ENCODE measurements at regions not wholly inside any gene's neighbourhood (a gene's known extent, or its start where the extent isn't known, plus 50 kb on each side); places are given as distances from the start of the nearest gene placed in this dataset.
"Not testable (repeated sequence)": the region's sequence is repeated elsewhere in the genome, so short reads cannot be mapped to it uniquely, and the experiment has no call there.

DNA sequence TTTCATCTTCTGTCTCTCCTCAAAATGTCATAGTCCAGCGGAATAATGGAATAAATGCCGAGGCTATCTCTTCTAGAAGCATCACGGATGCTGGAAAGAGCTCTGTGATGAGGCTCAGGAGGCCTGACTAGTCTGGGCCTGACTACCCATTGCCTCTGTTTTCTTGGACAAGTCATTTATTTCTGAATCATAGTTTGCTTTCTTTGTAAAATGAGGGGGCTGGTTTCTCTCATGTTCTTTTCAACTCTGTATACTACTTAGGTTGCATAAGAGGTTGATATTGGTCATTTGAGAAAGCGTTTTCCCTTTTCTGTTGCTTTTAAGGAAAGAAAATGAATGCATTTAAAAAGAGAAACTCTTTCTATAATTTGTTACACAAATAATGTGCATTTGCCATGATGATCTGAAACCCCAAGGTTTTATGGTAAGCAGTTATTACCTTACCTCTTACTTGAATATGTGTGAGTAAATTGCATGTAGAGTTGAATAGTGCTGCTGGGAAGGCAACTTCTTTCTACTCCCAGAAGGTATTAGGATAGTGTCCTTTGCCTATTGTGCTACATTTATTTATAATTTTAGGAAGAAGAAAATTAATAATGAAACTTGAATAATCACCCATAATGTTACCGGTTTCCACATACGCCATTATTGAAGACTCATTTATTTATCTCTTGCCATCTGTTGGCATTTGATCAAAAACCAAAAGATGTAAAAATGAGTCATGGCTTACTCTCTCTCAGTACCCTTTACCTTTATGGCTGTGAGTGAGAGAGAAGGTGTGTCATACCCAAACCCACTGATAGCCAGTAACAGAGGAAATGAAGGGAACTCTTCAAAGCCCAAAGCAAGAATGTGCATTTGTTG, 179.1 kb downstream of the FASLG start:
- Histone ChIP-seq H3K4me3 (ENCODE audit: low read depth, low read length) (no peak overlapping the region), H3K36me3 (ENCODE audit: insufficient read depth, low read length) (no peaks in the 10 kb centered on the region), H3K4me1 (ENCODE audit: control insufficient read depth, insufficient read depth, low read length, unreplicated experiment) (peaks cover 12% of the 10 kb centered on the region), H3K79me2 (ENCODE audit: control insufficient read depth, insufficient read depth, low read length, unreplicated experiment) (no peaks in the 10 kb centered on the region), H3K27me3 (ENCODE audit: insufficient read depth, low read length) (no peaks in the 10 kb centered on the region), H2AFZ (ENCODE audit: low read length, unreplicated experiment) (no peak overlapping the region), H3K27ac (ENCODE audit: low read depth, low read length) (peak overlapping the region; percentile 22)

DNA sequence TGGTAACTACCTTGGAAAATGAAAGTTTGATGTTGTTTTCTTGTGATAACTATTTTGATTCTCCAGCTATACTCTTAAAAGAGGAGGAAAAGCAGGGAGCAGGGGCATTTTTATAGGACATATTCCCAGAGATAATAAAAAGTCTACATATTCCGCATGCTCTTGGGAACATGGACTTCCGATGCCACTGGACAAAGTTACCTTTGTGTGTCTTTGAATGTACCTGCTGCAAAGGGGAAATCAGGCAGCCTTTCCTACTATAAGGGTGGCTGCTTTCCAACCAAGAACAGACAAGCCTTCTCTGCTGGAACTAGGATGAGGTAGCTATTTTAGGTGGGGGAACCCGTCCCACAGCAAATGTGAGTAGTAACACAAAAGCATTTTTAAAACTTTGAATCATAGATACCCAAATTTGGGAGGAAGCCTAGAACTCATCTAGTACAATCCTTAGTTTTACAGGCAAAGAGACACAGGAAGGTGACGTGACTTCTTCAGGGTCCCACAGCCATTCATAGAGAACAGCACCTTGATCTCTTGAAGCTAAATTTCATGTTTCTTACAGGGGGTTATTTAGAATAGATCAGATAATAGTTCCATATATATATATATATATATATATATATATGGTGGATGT, 179.9 kb downstream of the FASLG start:
- Histone ChIP-seq H3K27ac (ENCODE audit: low read depth, low read length) (0 out of 2 replicates have a peak overlapping the region, but pooled peaks have one; percentile 22), H3K36me3 (ENCODE audit: insufficient read depth, low read length) (no peaks in the 10 kb centered on the region), H3K79me2 (ENCODE audit: control insufficient read depth, insufficient read depth, low read length, unreplicated experiment) (no peaks in the 10 kb centered on the region), H3K27me3 (ENCODE audit: insufficient read depth, low read length) (no peaks in the 10 kb centered on the region), H3K4me3 (ENCODE audit: low read depth, low read length) (no peak overlapping the region), H3K4me1 (ENCODE audit: control insufficient read depth, insufficient read depth, low read length, unreplicated experiment) (peaks cover 12% of the 10 kb centered on the region), H2AFZ (ENCODE audit: low read length, unreplicated experiment) (no peak overlapping the region)

DNA sequence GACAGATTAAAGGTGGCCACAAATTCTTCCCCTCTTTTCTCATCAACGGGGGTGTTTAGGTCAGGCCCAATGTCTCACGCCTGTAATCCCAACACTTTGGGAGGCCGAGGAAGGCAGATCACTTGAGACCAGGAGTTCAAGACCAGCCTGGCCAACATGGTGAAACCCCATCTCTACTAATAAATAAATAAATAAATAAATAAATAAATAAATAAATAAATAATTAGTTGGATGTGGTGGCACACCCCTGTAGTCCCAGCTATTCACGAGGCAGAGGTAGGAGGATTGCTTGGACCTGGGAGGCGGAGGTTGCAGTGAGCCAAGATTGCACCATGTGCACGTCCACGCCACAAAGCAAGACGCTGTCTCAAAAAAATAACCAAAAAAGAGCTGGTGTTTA, 180.7 kb downstream of the FASLG start:
- peaks cover 12% of the 10 kb centered on the region for H3K4me1 ChIP-seq (ENCODE audit: control insufficient read depth, insufficient read depth, low read length, unreplicated experiment)
- not testable (repeated sequence) for H3K27me3 ChIP-seq (ENCODE audit: insufficient read depth, low read length); H2AFZ ChIP-seq (ENCODE audit: low read length, unreplicated experiment); H3K36me3 ChIP-seq (ENCODE audit: insufficient read depth, low read length); H3K27ac ChIP-seq (ENCODE audit: low read depth, low read length); H3K79me2 ChIP-seq (ENCODE audit: control insufficient read depth, insufficient read depth, low read length, unreplicated experiment); H3K4me3 ChIP-seq (ENCODE audit: low read depth, low read length)

DNA sequence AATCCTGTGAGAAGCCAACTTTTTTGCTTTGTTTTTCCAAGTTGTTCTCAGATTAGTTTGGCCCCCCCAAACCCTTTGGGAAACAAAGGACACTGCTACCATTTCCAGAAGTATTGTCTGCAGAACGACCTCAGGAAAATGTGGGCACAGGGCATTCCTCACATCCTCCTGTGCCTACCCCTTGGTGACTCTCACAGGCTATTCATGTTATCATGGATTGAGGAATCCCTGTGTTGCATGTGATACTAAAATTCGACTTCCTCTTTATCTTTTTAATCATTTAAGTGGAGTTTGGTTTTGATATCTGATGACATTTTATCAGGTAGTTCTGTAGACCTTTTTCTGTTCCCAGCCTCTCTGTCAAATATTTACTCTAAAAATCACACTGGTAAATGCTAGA, 184.5 kb downstream of the FASLG start:
- H3K36me3 ChIP-seq (ENCODE audit: insufficient read depth, low read length), result no peaks in the 10 kb centered on the region
- H3K79me2 ChIP-seq (ENCODE audit: control insufficient read depth, insufficient read depth, low read length, unreplicated experiment), result no peaks in the 10 kb centered on the region
- H3K4me1 ChIP-seq (ENCODE audit: control insufficient read depth, insufficient read depth, low read length, unreplicated experiment), result peaks cover 4% of the 10 kb centered on the region
- H3K27ac ChIP-seq (ENCODE audit: low read depth, low read length), result no peak overlapping the region
- no peak overlapping the region for H2AFZ ChIP-seq (ENCODE audit: low read length, unreplicated experiment)
- H3K4me3 ChIP-seq (ENCODE audit: low read depth, low read length), result no peak overlapping the region
- H3K27me3 ChIP-seq (ENCODE audit: insufficient read depth, low read length), result no peaks in the 10 kb centered on the region

DNA sequence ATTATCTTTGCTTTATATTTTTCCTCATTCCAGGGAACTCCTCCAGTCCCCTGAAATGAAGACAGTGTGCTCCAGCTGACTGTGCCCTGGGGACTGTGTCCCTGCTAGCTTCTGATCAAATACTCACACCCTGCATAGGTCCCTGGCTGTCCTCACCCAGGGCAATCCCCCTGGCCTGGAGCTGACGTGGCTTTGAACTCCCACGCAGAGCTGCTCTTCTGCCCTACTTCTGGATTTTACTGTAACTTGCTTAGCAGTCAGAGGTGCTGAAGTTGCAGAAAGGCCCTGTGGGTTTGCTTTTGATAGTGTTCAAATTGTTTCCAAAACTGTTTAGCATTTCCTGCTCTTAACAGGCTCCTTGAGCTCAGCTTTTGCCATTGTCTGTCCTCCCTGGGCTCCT, 186.5 kb downstream of the FASLG start:
- Histone ChIP-seq H2AFZ (ENCODE audit: low read length, unreplicated experiment) (no peak overlapping the region), H3K36me3 (ENCODE audit: insufficient read depth, low read length) (no peaks in the 10 kb centered on the region), H3K27ac (ENCODE audit: low read depth, low read length) (no peak overlapping the region)

DNA sequence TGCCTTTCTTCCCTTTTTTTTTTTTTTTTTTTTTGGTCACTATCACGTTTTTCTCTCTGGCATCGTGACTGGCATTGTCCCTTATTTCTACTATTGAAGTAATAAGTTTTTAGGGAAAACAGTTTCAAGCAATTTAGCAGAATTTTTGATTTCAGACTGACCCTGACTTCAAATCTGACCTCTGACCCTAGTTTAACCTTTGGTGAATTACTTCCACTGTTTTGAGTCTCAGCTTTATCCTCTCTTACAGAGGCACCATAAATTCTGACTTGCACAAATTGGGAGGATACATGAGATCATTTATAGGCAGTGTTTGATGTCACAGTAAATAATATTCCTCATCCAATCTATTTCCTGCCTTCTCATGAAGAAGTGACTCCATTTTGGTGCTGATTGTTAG, 187.0 kb downstream of the FASLG start:
- no peak overlapping the region for H2AFZ ChIP-seq (ENCODE audit: low read length, unreplicated experiment)
- H3K79me2 ChIP-seq (ENCODE audit: control insufficient read depth, insufficient read depth, low read length, unreplicated experiment), result no peaks in the 10 kb centered on the region
- H3K36me3 ChIP-seq (ENCODE audit: insufficient read depth, low read length), result no peaks in the 10 kb centered on the region
- no peaks in the 10 kb centered on the region for H3K4me1 ChIP-seq (ENCODE audit: control insufficient read depth, insufficient read depth, low read length, unreplicated experiment)
- no peak overlapping the region for H3K4me3 ChIP-seq (ENCODE audit: low read depth, low read length)
- H3K27me3 ChIP-seq (ENCODE audit: insufficient read depth, low read length), result no peaks in the 10 kb centered on the region
- H3K27ac ChIP-seq (ENCODE audit: low read depth, low read length), result no peak overlapping the region

More for the DNA sequence above, 186.5 kb downstream of the FASLG start:
- no peaks in the 10 kb centered on the region for H3K79me2 ChIP-seq (ENCODE audit: control insufficient read depth, insufficient read depth, low read length, unreplicated experiment)
- no peaks in the 10 kb centered on the region for H3K27me3 ChIP-seq (ENCODE audit: insufficient read depth, low read length)
- no peak overlapping the region for H3K4me3 ChIP-seq (ENCODE audit: low read depth, low read length)
- H3K4me1 ChIP-seq (ENCODE audit: control insufficient read depth, insufficient read depth, low read length, unreplicated experiment), result no peaks in the 10 kb centered on the region

DNA sequence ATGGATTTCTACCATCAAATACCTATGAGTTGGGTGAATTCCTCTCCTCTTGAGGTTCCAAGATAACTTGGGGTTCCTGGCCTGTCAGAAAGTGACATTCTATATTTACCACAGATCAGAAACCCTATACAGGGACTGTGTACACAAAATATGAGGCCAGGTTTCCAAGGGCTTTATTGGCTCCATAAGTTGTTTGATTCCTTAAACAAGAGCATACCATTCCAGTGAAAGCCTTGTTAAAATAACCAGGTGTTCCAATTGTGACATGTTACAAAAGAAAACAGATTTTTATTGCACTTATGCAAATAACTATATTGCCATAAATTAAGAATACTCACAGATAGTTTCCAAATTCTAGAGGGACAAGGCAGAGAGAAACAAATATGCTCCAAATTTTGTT, 188.9 kb downstream of the FASLG start:
- not testable (repeated sequence) for H3K27me3 ChIP-seq (ENCODE audit: insufficient read depth, low read length); H3K36me3 ChIP-seq (ENCODE audit: insufficient read depth, low read length); H3K4me3 ChIP-seq (ENCODE audit: low read depth, low read length); H3K27ac ChIP-seq (ENCODE audit: low read depth, low read length); H3K79me2 ChIP-seq (ENCODE audit: control insufficient read depth, insufficient read depth, low read length, unreplicated experiment); H3K4me1 ChIP-seq (ENCODE audit: control insufficient read depth, insufficient read depth, low read length, unreplicated experiment); H2AFZ ChIP-seq (ENCODE audit: low read length, unreplicated experiment)

DNA sequence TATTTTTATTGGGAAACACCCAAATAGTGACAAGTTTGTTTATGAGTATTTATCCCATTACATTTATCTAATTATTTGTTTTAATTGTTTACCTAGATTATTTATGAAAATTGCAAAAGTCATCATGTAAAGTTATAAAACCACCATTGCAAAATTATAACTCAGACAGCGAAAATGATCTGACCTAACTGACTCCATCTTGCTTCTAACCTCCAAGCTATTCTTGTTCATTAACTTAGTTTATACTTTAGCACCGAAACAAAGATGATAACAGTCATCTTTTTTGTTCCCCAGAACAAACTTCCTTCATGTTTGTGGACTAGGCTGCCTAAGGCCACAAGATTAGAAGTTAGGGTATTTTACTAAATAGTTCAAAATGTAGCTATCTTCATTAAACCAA, 190.8 kb downstream of the FASLG start:
- H2AFZ ChIP-seq (ENCODE audit: low read length, unreplicated experiment), result no peak overlapping the region
- no peaks in the 10 kb centered on the region for H3K79me2 ChIP-seq (ENCODE audit: control insufficient read depth, insufficient read depth, low read length, unreplicated experiment)
- H3K4me3 ChIP-seq (ENCODE audit: low read depth, low read length), result no peak overlapping the region
- no peaks in the 10 kb centered on the region for H3K27me3 ChIP-seq (ENCODE audit: insufficient read depth, low read length)
- no peaks in the 10 kb centered on the region for H3K4me1 ChIP-seq (ENCODE audit: control insufficient read depth, insufficient read depth, low read length, unreplicated experiment)
- H3K36me3 ChIP-seq (ENCODE audit: insufficient read depth, low read length), result no peaks in the 10 kb centered on the region
- H3K27ac ChIP-seq (ENCODE audit: low read depth, low read length), result no peak overlapping the region

DNA sequence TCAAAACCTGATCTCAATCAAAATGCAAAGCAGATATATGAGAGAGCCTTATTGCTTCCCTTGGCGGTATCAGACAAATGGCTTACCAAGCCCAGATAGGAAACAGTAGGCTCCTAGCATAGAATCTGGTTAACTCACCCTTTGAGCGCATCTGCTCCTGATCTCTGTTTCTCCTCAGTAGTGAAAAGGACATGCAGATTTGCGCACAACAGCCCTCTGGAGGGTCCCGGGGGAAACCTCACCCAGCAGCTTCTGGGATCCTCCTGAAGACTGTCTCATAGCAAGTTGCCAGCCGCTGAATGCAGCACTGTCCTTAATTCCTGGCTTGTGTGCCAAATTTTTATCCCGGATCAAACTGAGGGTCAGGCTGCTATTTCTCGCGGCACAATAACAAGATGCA, 192.2 kb downstream of the FASLG start:
- Histone ChIP-seq H3K27me3 (ENCODE audit: insufficient read depth, low read length) (no peaks in the 10 kb centered on the region), H3K79me2 (ENCODE audit: control insufficient read depth, insufficient read depth, low read length, unreplicated experiment) (no peaks in the 10 kb centered on the region), H3K36me3 (ENCODE audit: insufficient read depth, low read length) (no peaks in the 10 kb centered on the region), H2AFZ (ENCODE audit: low read length, unreplicated experiment) (no peak overlapping the region), H3K4me1 (ENCODE audit: control insufficient read depth, insufficient read depth, low read length, unreplicated experiment) (no peaks in the 10 kb centered on the region), H3K4me3 (ENCODE audit: low read depth, low read length) (no peak overlapping the region), H3K27ac (ENCODE audit: low read depth, low read length) (no peak overlapping the region)

DNA sequence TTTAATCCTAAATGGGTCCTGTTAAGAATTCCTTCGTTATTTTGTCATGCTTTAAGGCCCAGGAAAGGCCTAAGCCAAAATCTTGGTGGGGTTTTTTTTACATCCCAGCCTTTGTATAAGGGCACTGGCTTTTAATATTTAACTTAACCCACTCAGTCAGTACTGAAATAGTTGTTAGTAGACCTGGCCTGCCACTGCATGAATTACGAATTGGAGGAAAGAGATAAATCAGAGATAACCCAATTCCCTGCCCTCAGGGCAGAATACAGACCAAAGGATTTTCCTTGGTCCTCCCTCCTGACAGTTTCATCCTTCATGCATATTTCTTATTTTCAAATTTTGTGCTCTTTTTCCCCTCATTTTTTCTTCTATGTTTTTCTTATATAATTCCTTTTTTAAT, 193.0 kb downstream of the FASLG start:
- H3K27me3 ChIP-seq (ENCODE audit: insufficient read depth, low read length), result no peaks in the 10 kb centered on the region
- no peak overlapping the region for H2AFZ ChIP-seq (ENCODE audit: low read length, unreplicated experiment)
- no peak overlapping the region for H3K27ac ChIP-seq (ENCODE audit: low read depth, low read length)
- no peak overlapping the region for H3K4me3 ChIP-seq (ENCODE audit: low read depth, low read length)
- no peaks in the 10 kb centered on the region for H3K36me3 ChIP-seq (ENCODE audit: insufficient read depth, low read length)
- H3K79me2 ChIP-seq (ENCODE audit: control insufficient read depth, insufficient read depth, low read length, unreplicated experiment), result no peaks in the 10 kb centered on the region
- H3K4me1 ChIP-seq (ENCODE audit: control insufficient read depth, insufficient read depth, low read length, unreplicated experiment), result no peaks in the 10 kb centered on the region

DNA sequence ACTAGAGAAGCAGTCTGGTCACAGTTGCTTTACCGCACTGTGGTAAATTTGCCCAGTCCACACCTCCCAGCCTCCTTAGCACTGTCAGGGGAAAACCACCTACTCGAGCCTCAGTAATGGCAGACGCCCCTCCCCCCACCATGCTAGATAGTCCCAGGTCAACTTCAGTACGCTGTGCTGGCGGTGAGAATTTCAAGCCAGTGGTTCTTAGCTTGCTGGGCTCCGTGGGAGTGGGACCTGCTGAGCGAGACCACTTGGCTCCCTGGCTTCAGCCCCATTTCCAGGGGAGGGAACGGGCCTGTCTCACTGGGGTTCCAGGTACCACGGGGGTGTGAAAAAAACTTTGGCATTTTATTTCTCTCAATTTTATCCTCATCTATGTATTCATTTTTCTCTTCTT, 194.8 kb downstream of the TNFSF18 start:
- H3K36me3 ChIP-seq (ENCODE audit: insufficient read depth, low read length); H3K27ac ChIP-seq (ENCODE audit: low read depth, low read length); H3K27me3 ChIP-seq (ENCODE audit: insufficient read depth, low read length); H3K4me3 ChIP-seq (ENCODE audit: low read depth, low read length); H3K79me2 ChIP-seq (ENCODE audit: control insufficient read depth, insufficient read depth, low read length, unreplicated experiment); H3K4me1 ChIP-seq (ENCODE audit: control insufficient read depth, insufficient read depth, low read length, unreplicated experiment); H2AFZ ChIP-seq (ENCODE audit: low read length, unreplicated experiment): not testable (repeated sequence)
